SHP77 treated with DMSO at 0.1 percent for 48 hours (cell line): ENCODE measurements at regions not wholly inside any gene's neighbourhood (a gene's known extent, or its start where the extent isn't known, plus 50 kb on each side); places are given as distances from the start of the nearest gene placed in this dataset.

ENCODE experiments used
- DNase-seq: peaks from one replicate; lab custom pipeline; 2025; lab: John Stamatoyannopoulos, UW

GRCh38 chr22:48811885-48812284, 1015.8 kb downstream of the BRD1 start:
- no peak for DNase-seq

- DNase-seq = no peak
These were observed 1019.4 kb downstream of the BRD1 start for GRCh38 chr22:48808038-48808960.

GRCh38 chr22:48807155-48807554, 1020.5 kb downstream of the BRD1 start:
- no peak for DNase-seq

GRCh38 chr22:48806227-48806781, 1021.4 kb downstream of the BRD1 start:
- no peak for DNase-seq

GRCh38 chr22:48805516-48805915, 1022.2 kb downstream of the BRD1 start:
- DNase-seq = no peak

- DNase-seq = no peak
These were observed 1022.8 kb downstream of the BRD1 start for GRCh38 chr22:48804811-48805301.

GRCh38 chr22:48803948-48804810, 1023.5 kb downstream of the BRD1 start:
- no peak for DNase-seq

GRCh38 chr22:48803171-48803947, 1024.3 kb downstream of the BRD1 start:
- no peak for DNase-seq

GRCh38 chr22:48802576-48802975, 1025.1 kb downstream of the BRD1 start:
- no peak for DNase-seq

GRCh38 chr22:48800886-48801607, 1026.6 kb downstream of the BRD1 start:
- no peak for DNase-seq

- DNase-seq = no peak
These were observed 1027.4 kb downstream of the BRD1 start for GRCh38 chr22:48800036-48800885.

- no peak for DNase-seq
These were observed 1028.3 kb downstream of the BRD1 start for GRCh38 chr22:48799227-48799970.

- no peak for DNase-seq
These were observed 1029.1 kb downstream of the BRD1 start for GRCh38 chr22:48798281-48799226.

GRCh38 chr22:48797731-48798130, 1029.9 kb downstream of the BRD1 start:
- DNase-seq = no peak

GRCh38 chr22:48796310-48797015, 1031.2 kb downstream of the BRD1 start:
- DNase-seq = no peak

- no peak for DNase-seq
These were observed 1032.0 kb downstream of the BRD1 start for GRCh38 chr22:48795664-48796063.

GRCh38 chr22:48794906-48795305, 1032.8 kb downstream of the BRD1 start:
- DNase-seq = no peak
